Renal cortical epithelial cell (primary cell): ENCODE measurements at regions not wholly inside any gene's neighbourhood (a gene's known extent, or its start where the extent isn't known, plus 50 kb on each side); places are given as distances from the start of the nearest gene placed in this dataset.
"Not testable (repeated sequence)": the region's sequence is repeated elsewhere in the genome, so short reads cannot be mapped to it uniquely, and the experiment has no call there.

Experiments
- DNase-seq: peaks from one replicate; pipeline ENCODE4 v3.0.0-alpha.2; 2011; ENCODE audit warnings: low read depth

GRCh38 chr20:22949331-22950109 is 85.6 kb upstream of the SSTR4 start:
- peak; percentile 7 for DNase-seq

GRCh38 chr20:22951966-22952365 is 83.1 kb upstream of the SSTR4 start:
- no peak for DNase-seq

- DNase-seq: no peak
These were observed 80.5 kb upstream of the SSTR4 start for GRCh38 chr20:22954661-22955060.

GRCh38 chr20:22958390-22958789 is 76.7 kb upstream of the SSTR4 start:
- no peak for DNase-seq

GRCh38 chr20:22962567-22963439 is 72.3 kb upstream of the SSTR4 start:
- DNase-seq: peak; percentile 62

- DNase-seq: no peak
These were observed 71.5 kb upstream of the SSTR4 start for GRCh38 chr20:22963581-22963980.

- DNase-seq: no peak
These were observed 68.2 kb upstream of the SSTR4 start for GRCh38 chr20:22966787-22967464.

- not testable (repeated sequence) for DNase-seq
These were observed 67.4 kb upstream of the SSTR4 start for GRCh38 chr20:22967706-22968105.

GRCh38 chr20:22969031-22969430 is 66.1 kb upstream of the SSTR4 start:
- DNase-seq: not testable (repeated sequence)

GRCh38 chr20:22971077-22971476 is 64.0 kb upstream of the SSTR4 start:
- DNase-seq: not testable (repeated sequence)

GRCh38 chr20:22974354-22974753 is 60.8 kb upstream of the SSTR4 start:
- peak; percentile 12 for DNase-seq

GRCh38 chr20:22977047-22977785 is 57.9 kb upstream of the SSTR4 start:
- DNase-seq: no peak

GRCh38 chr20:22984008-22984407 is 51.1 kb upstream of the SSTR4 start:
- no peak for DNase-seq

GRCh38 chr20:22984606-22985005 is 50.5 kb upstream of the SSTR4 start:
- DNase-seq: peak; percentile 6

GRCh38 chr20:22985239-22985778 is 49.8 kb upstream of the SSTR4 start:
- DNase-seq: no peak
